ENCODE measurements at regions not wholly inside any gene's neighbourhood (a gene's known extent, or its start where the extent isn't known, plus 50 kb on each side); places are given as distances from the start of the nearest gene placed in this dataset.

DNA sequence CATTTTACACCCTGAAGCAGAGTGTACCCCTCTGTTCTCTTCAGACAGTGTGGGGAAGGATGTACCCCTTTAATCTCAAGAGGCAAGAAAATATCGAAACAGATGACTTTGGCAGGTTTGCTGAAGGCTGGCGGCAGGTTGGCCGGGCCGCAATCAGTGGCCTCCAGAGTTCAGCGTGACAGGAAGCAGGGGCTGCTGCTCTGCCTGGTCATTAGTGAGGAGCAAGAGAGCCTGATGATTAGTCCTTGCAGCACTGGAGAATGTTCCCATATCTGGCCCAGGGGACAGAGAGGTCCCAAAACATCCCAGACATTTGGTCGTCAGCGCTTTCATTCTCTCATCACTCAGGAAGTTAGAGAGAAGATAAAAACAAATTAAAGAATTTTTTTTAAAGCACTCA, 352.8 kb downstream of the SPRY1 start:
- intact Hi-C loops (cut with DNase I): no loop called here
- H3K27ac ChIP-seq: no peak overlapping the region
- WGBS, 2 donors: 76 to 89% methylated on average over 7 of the region's 7 CpGs
- no peaks in the 10 kb centered on the region for H3K36me3 ChIP-seq
- no peaks in the 10 kb centered on the region for H3K9me3 ChIP-seq
- TF ChIP-seq EP300 (IDR thresholded peaks at IDR 0.05) (no peak), POLR2AphosphoS5 (IDR thresholded peaks at IDR 0.05) (no peak), POLR2A (IDR thresholded peaks at IDR 0.05) (no peak)
- TF ChIP-seq, protein P1, sequence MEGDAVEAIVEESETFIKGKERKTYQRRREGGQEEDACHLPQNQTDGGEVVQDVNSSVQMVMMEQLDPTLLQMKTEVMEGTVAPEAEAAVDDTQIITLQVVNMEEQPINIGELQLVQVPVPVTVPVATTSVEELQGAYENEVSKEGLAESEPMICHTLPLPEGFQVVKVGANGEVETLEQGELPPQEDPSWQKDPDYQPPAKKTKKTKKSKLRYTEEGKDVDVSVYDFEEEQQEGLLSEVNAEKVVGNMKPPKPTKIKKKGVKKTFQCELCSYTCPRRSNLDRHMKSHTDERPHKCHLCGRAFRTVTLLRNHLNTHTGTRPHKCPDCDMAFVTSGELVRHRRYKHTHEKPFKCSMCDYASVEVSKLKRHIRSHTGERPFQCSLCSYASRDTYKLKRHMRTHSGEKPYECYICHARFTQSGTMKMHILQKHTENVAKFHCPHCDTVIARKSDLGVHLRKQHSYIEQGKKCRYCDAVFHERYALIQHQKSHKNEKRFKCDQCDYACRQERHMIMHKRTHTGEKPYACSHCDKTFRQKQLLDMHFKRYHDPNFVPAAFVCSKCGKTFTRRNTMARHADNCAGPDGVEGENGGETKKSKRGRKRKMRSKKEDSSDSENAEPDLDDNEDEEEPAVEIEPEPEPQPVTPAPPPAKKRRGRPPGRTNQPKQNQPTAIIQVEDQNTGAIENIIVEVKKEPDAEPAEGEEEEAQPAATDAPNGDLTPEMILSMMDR (IDR thresholded peaks at IDR 0.05): no peak
- DNase-seq: no peak
- no peaks in the 10 kb centered on the region for H3K27me3 ChIP-seq
- H3K4me3 ChIP-seq: no peak overlapping the region
- H3K4me1 ChIP-seq: peaks cover 0 to 9% (median 8%) of the 10 kb centered on the region in 4 donors

DNA sequence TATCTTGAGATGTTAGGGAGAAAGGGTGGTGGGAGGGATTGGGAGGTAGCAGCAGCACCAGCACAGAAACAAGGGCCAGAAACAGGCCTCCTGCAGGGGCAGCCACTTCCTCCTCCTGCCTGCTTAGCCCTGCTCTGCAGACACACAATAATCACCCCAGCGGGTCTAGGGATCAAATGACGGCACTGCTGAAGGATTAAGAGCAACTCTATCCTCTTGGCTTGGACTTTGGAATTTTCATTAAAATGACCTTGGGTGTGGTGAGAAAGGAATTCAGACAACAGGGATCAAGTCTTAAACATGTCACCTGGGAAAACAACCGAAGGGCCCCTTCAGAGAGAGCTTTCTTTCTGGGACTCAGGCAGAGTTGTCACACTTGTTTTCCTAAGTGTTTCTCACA, 353.4 kb downstream of the SPRY1 start:
- H3K9me3 ChIP-seq: no peaks in the 10 kb centered on the region
- no peaks in the 10 kb centered on the region for H3K27me3 ChIP-seq
- no peak for DNase-seq
- H3K36me3 ChIP-seq: no peaks in the 10 kb centered on the region
- TF ChIP-seq, protein P1 (IDR thresholded peaks at IDR 0.05): no peak
- no peak for TF ChIP-seq EP300 (IDR thresholded peaks at IDR 0.05)
- TF ChIP-seq POLR2AphosphoS5 (IDR thresholded peaks at IDR 0.05): no peak
- TF ChIP-seq POLR2A (IDR thresholded peaks at IDR 0.05): no peak
- WGBS, 2 donors: 30 to 71% methylated on average over 3 of the region's 3 CpGs
- intact Hi-C loops (cut with DNase I): no loop called here
- no peak overlapping the region for H3K27ac ChIP-seq
- H3K4me3 ChIP-seq: no peak overlapping the region
- peaks cover 0 to 3% (median 2%) of the 10 kb centered on the region in 4 donors for H3K4me1 ChIP-seq

GRCh38 chr4:123755655-123756054, 359.1 kb downstream of the SPRY1 start:
- no peak overlapping the region for H3K27ac ChIP-seq
- H3K4me3 ChIP-seq: no peak overlapping the region
- H3K4me1 ChIP-seq: no peaks in the 10 kb centered on the region
- H3K36me3 ChIP-seq: no peaks in the 10 kb centered on the region
- 71 to 91% methylated on average over 2 of the region's 2 CpGs for WGBS, 2 donors
- DNase-seq: no peak
- H3K27me3 ChIP-seq: no peaks in the 10 kb centered on the region
- TF ChIP-seq POLR2AphosphoS5 (IDR thresholded peaks at IDR 0.05) (no peak), POLR2A (IDR thresholded peaks at IDR 0.05) (no peak), EP300 (IDR thresholded peaks at IDR 0.05) (no peak)
- TF ChIP-seq, protein P1 (IDR thresholded peaks at IDR 0.05): no peak
- H3K9me3 ChIP-seq: no peaks in the 10 kb centered on the region
- intact Hi-C loops (cut with DNase I): no loop called here

GRCh38 chr4:123767806-123768205, 371.2 kb downstream of the SPRY1 start:
- TF ChIP-seq POLR2A (IDR thresholded peaks at IDR 0.05): no peak
- no peak for TF ChIP-seq POLR2AphosphoS5 (IDR thresholded peaks at IDR 0.05)
- no peak for TF ChIP-seq EP300 (IDR thresholded peaks at IDR 0.05)
- TF ChIP-seq, protein P1 (IDR thresholded peaks at IDR 0.05): no peak
- H3K27ac ChIP-seq: no peak overlapping the region
- 44 to 57% methylated on average over 2 of the region's 2 CpGs for WGBS, 2 donors
- H3K4me1 ChIP-seq: no peaks in the 10 kb centered on the region
- no peak overlapping the region for H3K4me3 ChIP-seq
- H3K36me3 ChIP-seq: no peaks in the 10 kb centered on the region
- no peaks in the 10 kb centered on the region for H3K27me3 ChIP-seq
- DNase-seq: no peak
- no peaks in the 10 kb centered on the region for H3K9me3 ChIP-seq
- intact Hi-C loops (cut with DNase I): no loop called here

- no peak for TF ChIP-seq EP300 (IDR thresholded peaks at IDR 0.05)
- TF ChIP-seq, protein P1 (IDR thresholded peaks at IDR 0.05): no peak
- TF ChIP-seq POLR2AphosphoS5 (IDR thresholded peaks at IDR 0.05): no peak
- TF ChIP-seq POLR2A (IDR thresholded peaks at IDR 0.05): no peak
Measured at GRCh38 chr4:123770884-123771283, 374.3 kb downstream of the SPRY1 start.

More at GRCh38 chr4:123770884-123771283, 374.3 kb downstream of the SPRY1 start:
- DNase-seq: no peak
- intact Hi-C loops (cut with DNase I): loop anchor here (5.0 kb wide), 2 partner anchors 336 to 496 kb away; no protein-coding TSS in a partner anchor
- Histone ChIP-seq H3K4me3 (no peak overlapping the region), H3K36me3 (no peaks in the 10 kb centered on the region), H3K27me3 (no peaks in the 10 kb centered on the region), H3K4me1 (no peaks in the 10 kb centered on the region), H3K27ac (no peak overlapping the region), H3K9me3 (no peaks in the 10 kb centered on the region)
- 94% methylated on average over 3 of the region's 3 CpGs for WGBS, 2 donors

All from sigmoid colon (tissue), 6 donors.